Tibial artery (tissue), 4 donors: ENCODE measurements at regions not wholly inside any gene's neighbourhood (a gene's known extent, or its start where the extent isn't known, plus 50 kb on each side); places are given as distances from the start of the nearest gene placed in this dataset.

Experiments used
- DNase-seq, 2 donors: peaks; one replicate each; pipeline ENCODE4 v3.0.0-alpha.2; 2019
- H3K27ac ChIP-seq, 2 donors: fragments of 200-600 bp; sonication (generic) in 1 of 2; 1 replicate in 1 of 2; 2 replicates in 1 of 2; pipeline ENCODE4 v1.5.1; 2018 to 2019; ENCODE audit warnings: mild to moderate bottlenecking in 1 of 2
- H3K27me3 ChIP-seq, 2 donors: fragments of 200-600 bp; sonication (generic) in 1 of 2; one replicate each; pipeline versions ENCODE4 v1.5.1 to v1.6.0; 2016 to 2019
- H3K36me3 ChIP-seq, 3 donors: fragments of 200-600 bp; sonication (generic) in 2 of 3; one replicate each; pipeline ENCODE4 v1.5.1; 2016 to 2019; ENCODE audit warnings: mild to moderate bottlenecking in 2 of 3
- H3K4me1 ChIP-seq, 4 donors: fragments of 200-600 bp; sonication (generic) in 2 of 4; 1 replicate in 3 of 4; 2 replicates in 1 of 4; pipeline ENCODE4 v1.5.1; 2016 to 2019
- H3K4me3 ChIP-seq, 2 donors: fragments of 200-600 bp; sonication (generic) in 1 of 2; 1 replicate in 1 of 2; 2 replicates in 1 of 2; pipeline ENCODE4 v1.5.1; 2018 to 2019; ENCODE audit warnings: mild to moderate bottlenecking in 2 of 2
- H3K9me3 ChIP-seq, 3 donors: fragments of 200-600 bp; sonication (generic) in 1 of 3; one replicate each; pipeline ENCODE4 v1.5.1; 2016 to 2019
- intact Hi-C: fragments of 100-400 bp; cut with DNase I; formaldehyde crosslinking; loops from one replicate; pipeline ENCODE4 v1.15.0; 2023; ENCODE audit warnings: low total_unique reads
- TF ChIP-seq, protein P1 (sequence below), 2 experiments: fragments of 200-600 bp in 1 of 2; fragments of 450-650 bp in 1 of 2; IDR thresholded peaks; one replicate each; pipeline ENCODE4 v1.5.1; 2017 to 2019; ENCODE audit warnings: antibody characterized with exemption in 2 of 2, mild to moderate bottlenecking in 1 of 2, moderate library complexity in 1 of 2

DNA sequence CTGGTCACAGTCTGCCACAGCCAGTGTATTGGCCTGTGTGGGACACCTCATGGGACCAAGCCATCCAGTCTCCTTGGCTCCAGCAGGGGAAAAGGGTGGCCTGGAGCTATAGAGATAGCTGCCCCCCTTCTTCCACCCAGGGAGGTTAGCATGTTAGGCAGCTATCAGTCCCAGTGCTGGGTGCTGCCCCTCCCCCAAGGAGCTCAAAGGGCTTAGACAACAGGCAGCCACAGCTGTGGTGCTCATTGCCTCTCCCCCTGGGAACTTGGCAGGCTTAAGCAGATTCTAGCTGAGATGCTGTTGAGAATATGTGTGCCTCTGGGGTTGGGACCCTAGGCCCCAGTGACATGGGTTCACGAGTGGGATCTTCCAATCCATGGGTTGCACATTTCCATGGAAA is 226.0 kb upstream of the PTGER4 start:
- intact Hi-C loops = no loop called here
- Histone ChIP-seq H3K4me1 (no peaks in the 10 kb centered on the region), H3K36me3 (no peaks in the 10 kb centered on the region), H3K9me3 (no peaks in the 10 kb centered on the region), H3K4me3 (no peak overlapping the region), H3K27ac (no peak overlapping the region), H3K27me3 (no peaks in the 10 kb centered on the region)
- DNase-seq = no peak
- TF ChIP-seq, protein P1, sequence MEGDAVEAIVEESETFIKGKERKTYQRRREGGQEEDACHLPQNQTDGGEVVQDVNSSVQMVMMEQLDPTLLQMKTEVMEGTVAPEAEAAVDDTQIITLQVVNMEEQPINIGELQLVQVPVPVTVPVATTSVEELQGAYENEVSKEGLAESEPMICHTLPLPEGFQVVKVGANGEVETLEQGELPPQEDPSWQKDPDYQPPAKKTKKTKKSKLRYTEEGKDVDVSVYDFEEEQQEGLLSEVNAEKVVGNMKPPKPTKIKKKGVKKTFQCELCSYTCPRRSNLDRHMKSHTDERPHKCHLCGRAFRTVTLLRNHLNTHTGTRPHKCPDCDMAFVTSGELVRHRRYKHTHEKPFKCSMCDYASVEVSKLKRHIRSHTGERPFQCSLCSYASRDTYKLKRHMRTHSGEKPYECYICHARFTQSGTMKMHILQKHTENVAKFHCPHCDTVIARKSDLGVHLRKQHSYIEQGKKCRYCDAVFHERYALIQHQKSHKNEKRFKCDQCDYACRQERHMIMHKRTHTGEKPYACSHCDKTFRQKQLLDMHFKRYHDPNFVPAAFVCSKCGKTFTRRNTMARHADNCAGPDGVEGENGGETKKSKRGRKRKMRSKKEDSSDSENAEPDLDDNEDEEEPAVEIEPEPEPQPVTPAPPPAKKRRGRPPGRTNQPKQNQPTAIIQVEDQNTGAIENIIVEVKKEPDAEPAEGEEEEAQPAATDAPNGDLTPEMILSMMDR (IDR thresholded peaks at IDR 0.05) = no peak

GRCh38 chr5:40452874-40453624 is 226.7 kb upstream of the PTGER4 start:
- no peak for DNase-seq
- intact Hi-C loops = no loop called here
- Histone ChIP-seq H3K9me3 (no peaks in the 10 kb centered on the region), H3K27me3 (no peaks in the 10 kb centered on the region), H3K36me3 (no peaks in the 10 kb centered on the region), H3K4me1 (no peaks in the 10 kb centered on the region), H3K27ac (no peak overlapping the region), H3K4me3 (no peak overlapping the region)
- TF ChIP-seq, protein P1 (IDR thresholded peaks at IDR 0.05) = no peak

- Histone ChIP-seq H3K36me3 (no peaks in the 10 kb centered on the region), H3K27me3 (no peaks in the 10 kb centered on the region), H3K27ac (no peak overlapping the region), H3K9me3 (no peaks in the 10 kb centered on the region), H3K4me1 (no peaks in the 10 kb centered on the region), H3K4me3 (no peak overlapping the region)
- no peak for DNase-seq
- TF ChIP-seq, protein P1 (IDR thresholded peaks at IDR 0.05) = no peak
- intact Hi-C loops = no loop called here
Observed at GRCh38 chr5:40447438-40447837, 232.3 kb upstream of the PTGER4 start.

DNA sequence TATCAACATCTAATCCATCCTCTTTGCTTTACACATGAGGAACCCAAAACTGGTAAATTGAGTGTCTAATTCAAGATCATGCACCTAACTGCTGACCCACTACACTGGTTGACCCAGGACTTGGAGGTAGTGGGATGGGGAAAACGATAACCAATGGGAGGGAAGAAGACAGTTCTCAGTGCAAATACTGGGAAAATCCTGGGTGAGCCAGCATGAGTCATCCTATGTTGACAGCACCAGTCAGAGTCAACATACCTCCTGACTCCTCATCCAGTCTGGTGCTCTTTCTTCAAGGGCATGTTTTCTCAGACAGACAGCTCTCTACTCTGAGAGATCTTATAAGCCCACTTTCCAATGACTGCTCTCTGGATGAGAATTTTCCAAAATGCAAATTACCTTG is 232.8 kb upstream of the PTGER4 start:
- TF ChIP-seq, protein P1 (IDR thresholded peaks at IDR 0.05) = no peak
- Histone ChIP-seq H3K27ac (no peak overlapping the region), H3K27me3 (no peaks in the 10 kb centered on the region), H3K9me3 (no peaks in the 10 kb centered on the region), H3K4me1 (no peaks in the 10 kb centered on the region), H3K36me3 (no peaks in the 10 kb centered on the region), H3K4me3 (no peak overlapping the region)
- intact Hi-C loops = no loop called here
- DNase-seq = no peak

DNA sequence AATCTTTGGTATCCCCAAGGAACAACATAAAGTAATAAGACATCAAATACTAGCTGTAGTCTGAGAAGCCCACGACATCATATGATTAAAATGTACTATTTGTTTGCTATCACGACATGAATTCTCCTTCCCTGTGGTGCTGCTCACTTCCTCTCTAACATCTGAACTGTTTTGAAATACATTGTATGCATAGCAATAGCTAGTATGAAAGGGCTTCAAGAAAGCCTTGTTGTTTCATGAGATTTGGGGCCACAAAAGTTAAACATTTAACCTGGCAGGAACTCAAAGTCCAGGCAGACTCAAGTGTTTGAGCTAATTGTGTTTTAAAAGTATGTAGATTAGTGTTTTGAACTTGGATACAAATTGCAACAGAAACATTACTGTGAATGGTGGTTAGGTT is 237.4 kb upstream of the PTGER4 start:
- Histone ChIP-seq H3K4me3 (no peak overlapping the region), H3K27ac (no peak overlapping the region), H3K4me1 (no peaks in the 10 kb centered on the region), H3K36me3 (no peaks in the 10 kb centered on the region), H3K9me3 (no peaks in the 10 kb centered on the region), H3K27me3 (no peaks in the 10 kb centered on the region)
- intact Hi-C loops = no loop called here
- no peak for DNase-seq
- TF ChIP-seq, protein P1 (IDR thresholded peaks at IDR 0.05) = no peak

DNA sequence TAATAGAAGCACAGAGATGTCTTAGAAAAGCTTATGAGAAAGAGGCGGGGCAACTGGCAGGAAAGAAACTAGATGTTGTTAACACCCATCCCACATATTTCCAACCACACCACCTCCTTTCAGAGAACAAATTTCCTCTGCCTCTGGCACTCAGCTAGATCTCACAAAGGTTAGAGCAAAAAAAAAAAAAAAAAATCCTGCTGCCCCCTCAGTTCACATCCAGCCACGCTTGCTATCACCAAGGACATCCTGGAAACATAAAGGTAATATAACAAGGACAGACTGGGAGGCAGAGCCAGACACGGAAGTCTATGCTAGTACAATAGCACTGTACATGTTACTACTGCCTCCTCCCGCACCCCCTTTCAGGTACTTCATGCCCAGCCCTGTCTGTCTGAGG is 238.0 kb upstream of the PTGER4 start:
- TF ChIP-seq, protein P1 (IDR thresholded peaks at IDR 0.05) = no peak
- Histone ChIP-seq H3K9me3 (no peaks in the 10 kb centered on the region), H3K27ac (no peak overlapping the region), H3K27me3 (no peaks in the 10 kb centered on the region), H3K36me3 (no peaks in the 10 kb centered on the region), H3K4me3 (no peak overlapping the region), H3K4me1 (no peaks in the 10 kb centered on the region)
- intact Hi-C loops = no loop called here
- no peak for DNase-seq
